Chondrocyte (in vitro differentiated cells): ENCODE measurements at regions not wholly inside any gene's neighbourhood (a gene's known extent, or its start where the extent isn't known, plus 50 kb on each side); places are given as distances from the start of the nearest gene placed in this dataset.

Experiments used
- DNase-seq: peaks from one replicate; pipeline ENCODE4 v3.0.0; 2021; ENCODE audit warnings: mixed read lengths, low spot score
- H3K27ac Mint-ChIP-seq: one replicate; pipeline ENCODE4 v1.8.0; 2021; ENCODE audit warnings: mild to moderate bottlenecking, moderate library complexity, mixed read lengths; ENCODE audit not compliant: unreplicated experiment
- H3K27me3 Mint-ChIP-seq: 2 replicates; pipeline ENCODE4 v1.8.0; 2021; ENCODE audit warnings: low read depth, mixed read lengths
- H3K36me3 Mint-ChIP-seq: 2 replicates; pipeline ENCODE4 v1.8.0; 2021; ENCODE audit warnings: low read depth, mixed read lengths
- H3K4me1 Mint-ChIP-seq: 2 replicates; pipeline ENCODE4 v1.8.0; 2021; ENCODE audit warnings: low read depth, mild to moderate bottlenecking, mixed read lengths
- H3K4me3 Mint-ChIP-seq: one replicate; pipeline ENCODE4 v1.8.0; 2021; ENCODE audit warnings: mild to moderate bottlenecking, moderate library complexity, mixed read lengths; ENCODE audit not compliant: unreplicated experiment
- H3K9me3 Mint-ChIP-seq: 2 replicates; pipeline ENCODE4 v1.8.0; 2021; ENCODE audit warnings: low read depth, mixed read lengths
- CTCF ChIP-seq: fragments of 200-600 bp; sonication (generic); IDR thresholded peaks from 2 replicates; pipeline ENCODE4 v1.5.0; 2021; ENCODE audit warnings: antibody characterized with exemption, mild to moderate bottlenecking, moderate library complexity

- Mint-ChIP-seq H3K27me3 (no peaks in the 10 kb centered on the region), H3K4me3 (no peak overlapping the region), H3K27ac (no peak overlapping the region)
These were observed 259.0 kb upstream of the PCDH7 start for GRCh38 chr4:30461218-30461617.

GRCh38 chr4:30462445-30463090 lies 257.6 kb upstream of the PCDH7 start:
- H3K36me3 Mint-ChIP-seq, result no peaks in the 10 kb centered on the region
- H3K27ac Mint-ChIP-seq, result no peak overlapping the region
- no peak for TF ChIP-seq CTCF
- H3K27me3 Mint-ChIP-seq, result no peaks in the 10 kb centered on the region
- no peaks in the 10 kb centered on the region for H3K4me1 Mint-ChIP-seq
- DNase-seq, result no peak
- H3K9me3 Mint-ChIP-seq, result no peaks in the 10 kb centered on the region
- no peak overlapping the region for H3K4me3 Mint-ChIP-seq

More at GRCh38 chr4:30461218-30461617, 259.0 kb upstream of the PCDH7 start:
- H3K9me3 Mint-ChIP-seq, result peaks cover 4% of the 10 kb centered on the region
- no peaks in the 10 kb centered on the region for H3K4me1 Mint-ChIP-seq
- no peak for DNase-seq
- TF ChIP-seq CTCF, result no peak
- no peaks in the 10 kb centered on the region for H3K36me3 Mint-ChIP-seq

GRCh38 chr4:30471861-30472260 lies 248.3 kb upstream of the PCDH7 start:
- Mint-ChIP-seq H3K27me3 (no peaks in the 10 kb centered on the region), H3K4me1 (peaks cover 8% of the 10 kb centered on the region), H3K27ac (no peak overlapping the region), H3K36me3 (no peaks in the 10 kb centered on the region), H3K9me3 (no peaks in the 10 kb centered on the region), H3K4me3 (no peak overlapping the region)
- no peak for TF ChIP-seq CTCF
- DNase-seq, result no peak

DNA sequence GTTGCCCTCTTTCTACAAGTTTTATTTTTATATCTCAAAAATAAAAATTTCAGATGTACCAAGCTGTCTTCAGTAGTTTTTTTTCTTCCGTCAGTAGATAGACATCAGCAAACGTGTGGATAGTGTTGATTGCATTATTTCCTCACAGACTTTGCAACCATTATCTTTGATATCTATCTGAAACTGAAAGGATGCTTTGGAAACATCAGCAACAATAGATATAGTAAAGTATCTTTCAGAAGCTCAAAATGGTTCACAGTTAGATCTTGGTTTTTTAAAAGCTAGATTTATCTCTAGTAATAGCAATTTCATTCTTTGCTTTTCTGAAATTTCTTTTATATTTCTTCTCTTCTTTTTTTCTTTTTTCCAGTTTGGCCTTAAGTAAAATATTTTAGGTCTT lies 246.9 kb upstream of the PCDH7 start:
- no peak for DNase-seq
- no peak for TF ChIP-seq CTCF
- Mint-ChIP-seq H3K4me3 (no peak overlapping the region), H3K9me3 (no peaks in the 10 kb centered on the region), H3K27ac (no peak overlapping the region), H3K36me3 (no peaks in the 10 kb centered on the region), H3K27me3 (no peaks in the 10 kb centered on the region), H3K4me1 (peaks cover 8% of the 10 kb centered on the region)

- Mint-ChIP-seq H3K27me3 (no peaks in the 10 kb centered on the region), H3K27ac (no peak overlapping the region), H3K4me1 (no peaks in the 10 kb centered on the region), H3K36me3 (peaks cover 2% of the 10 kb centered on the region), H3K9me3 (peaks cover 12% of the 10 kb centered on the region), H3K4me3 (no peak overlapping the region)
- no peak for DNase-seq
- TF ChIP-seq CTCF, result no peak
These were observed 224.9 kb upstream of the PCDH7 start for GRCh38 chr4:30495251-30495650.
